Hematopoietic multipotent progenitor cell (in vitro differentiated cells): ENCODE measurements at regions not wholly inside any gene's neighbourhood (a gene's known extent, or its start where the extent isn't known, plus 50 kb on each side); places are given as distances from the start of the nearest gene placed in this dataset.

Experiments
- DNase-seq, 3 donors: peaks; one replicate each; pipeline ENCODE4 v3.0.0-alpha.2; 2011 to 2015; ENCODE audit warnings: low read depth in 2 of 3, low spot score in 2 of 3

GRCh38 chr5:160906090-160906489, 54.1 kb upstream of the ATP10B start:
- DNase-seq: no peak

- no peak for DNase-seq
Observed at GRCh38 chr5:160905285-160905684, 53.3 kb upstream of the ATP10B start.

GRCh38 chr5:160904591-160904990, 52.6 kb upstream of the ATP10B start:
- DNase-seq: no peak

GRCh38 chr5:160903551-160903950, 51.5 kb upstream of the ATP10B start:
- no peak for DNase-seq

GRCh38 chr5:160903076-160903475, 51.1 kb upstream of the ATP10B start:
- DNase-seq: no peak
